ENCODE measurements at regions not wholly inside any gene's neighbourhood (a gene's known extent, or its start where the extent isn't known, plus 50 kb on each side); places are given as distances from the start of the nearest gene placed in this dataset.

- no peak overlapping the region for H2AFZ ChIP-seq (ENCODE audit: low read depth, low read length)
- no peaks in the 10 kb centered on the region for H3K9me1 ChIP-seq (ENCODE audit: control insufficient read depth, insufficient read depth, low read length)
- TF ChIP-seq MTA1 (IDR thresholded peaks at IDR 0.05; ENCODE audit: borderline replicate concordance): no peak
- no peak for TF ChIP-seq HMBOX1 (IDR thresholded peaks at IDR 0.05)
- no peak for TF ChIP-seq HNRNPL (IDR thresholded peaks at IDR 0.05; ENCODE audit: low read depth, low read length)
- TF ChIP-seq BCL6 (CRISPR knock-in tag; IDR thresholded peaks at IDR 0.05): no peak
- no peak for TF ChIP-seq ZNF134 (CRISPR knock-in tag; conservative IDR thresholded peaks at IDR 0.05)
- TF ChIP-seq ZNF778 (CRISPR knock-in tag; IDR thresholded peaks at IDR 0.05): no peak
- TF ChIP-seq RBM34 (IDR thresholded peaks at IDR 0.05; ENCODE audit: borderline replicate concordance, insufficient read depth, low read length): no peak
- no peak for TF ChIP-seq ZNF655 (CRISPR knock-in tag; IDR thresholded peaks at IDR 0.05)
- TF ChIP-seq MCM7 (IDR thresholded peaks at IDR 0.05): no peak
- TF ChIP-seq BDP1 (IDR thresholded peaks at IDR 0.05; ENCODE audit: insufficient read depth, insufficient read length): no peak
- no peak for TF ChIP-seq POLR2AphosphoS2 (IDR thresholded peaks at IDR 0.05; ENCODE audit: low read length)
- H3K4me2 ChIP-seq (ENCODE audit: insufficient read depth, low read length): no peak overlapping the region
- no peaks in the 10 kb centered on the region for H3K4me1 ChIP-seq (replicated peaks in 1 of 2; ENCODE audit: control insufficient read depth in 2 of 2, insufficient read depth in 2 of 2, low read length in 2 of 2)
- POLR2A ChIA-PET: no interaction called here
- no peak overlapping the region for H3K4me3 ChIP-seq
- CTCF ChIA-PET (ENCODE audit: low intra/inter-chr PET ratio): no interaction called here
- no peak overlapping the region for H3K9ac ChIP-seq (ENCODE audit: insufficient read depth in 1 of 2, low read depth in 2 of 2, low read length in 2 of 2)
- ATAC-seq (no peak), FAIRE-seq (no peak), DNase-seq (ENCODE audit: extremely low read depth in 1 of 4, low spot score in 3 of 4) (no peak)
- in situ Hi-C loops (cut with MboI): no loop called here
- BruUV-seq (replicated peaks): no TSS peak
- 2% methylated on average over 7 of the region's 7 CpGs for WGBS (ENCODE audit: insufficient coverage, low coverage, missing lambda C conversion rate)
- no peak overlapping the region for H3K27ac ChIP-seq (ENCODE audit: extremely low read depth, low read depth, low read length)
- H3K27me3 ChIP-seq (ENCODE audit: control insufficient read depth in 2 of 2, insufficient read depth in 2 of 2, low read length in 2 of 2): peaks cover 2 to 41% of the 10 kb centered on the region in 2 experiments; a peak in 2 of 5 replicates
- H3K79me2 ChIP-seq (ENCODE audit: control insufficient read depth, insufficient read depth, low read length): no peaks in the 10 kb centered on the region
- intact Hi-C loops (cut with micrococcal nuclease): no loop called here
- H3K9me3 ChIP-seq (replicated peaks; ENCODE audit: control insufficient read depth, insufficient read depth, low read depth, low read length): no peaks in the 10 kb centered on the region
- no peaks in the 10 kb centered on the region for H3K36me3 ChIP-seq (ENCODE audit: control insufficient read depth, insufficient read depth, low read length)
- no peaks in the 10 kb centered on the region for H4K20me1 ChIP-seq (replicated peaks; ENCODE audit: control insufficient read depth, insufficient read depth, low read length)
These were observed 324.8 kb upstream of the HS6ST1 start for GRCh38 chr2:128643221-128644065.
